ENCODE measurements at regions not wholly inside any gene's neighbourhood (a gene's known extent, or its start where the extent isn't known, plus 50 kb on each side); places are given as distances from the start of the nearest gene placed in this dataset.

DNA sequence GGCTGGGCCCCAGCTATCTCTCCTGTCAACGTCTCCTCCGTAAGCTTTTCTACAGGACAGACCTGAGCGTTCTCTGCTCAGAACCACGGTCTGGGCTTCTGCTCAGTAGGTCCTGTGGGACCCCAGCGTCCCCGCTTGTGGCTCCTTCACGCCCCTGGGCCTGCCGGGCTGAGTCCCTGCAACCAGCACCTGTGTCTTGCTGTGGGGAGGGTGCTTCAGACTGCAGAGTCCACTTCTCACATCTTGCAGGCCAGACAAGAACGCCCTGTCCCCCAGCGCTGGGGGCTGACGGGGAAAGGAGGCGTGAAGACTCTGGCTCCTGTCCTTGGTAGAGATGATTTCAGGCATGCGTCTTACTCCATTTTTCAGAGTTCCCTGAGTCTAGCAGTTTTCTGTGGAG lies 1480.8 kb downstream of the BRD1 start:
- no peak for DNase-seq (ENCODE audit: low read depth)

DNA sequence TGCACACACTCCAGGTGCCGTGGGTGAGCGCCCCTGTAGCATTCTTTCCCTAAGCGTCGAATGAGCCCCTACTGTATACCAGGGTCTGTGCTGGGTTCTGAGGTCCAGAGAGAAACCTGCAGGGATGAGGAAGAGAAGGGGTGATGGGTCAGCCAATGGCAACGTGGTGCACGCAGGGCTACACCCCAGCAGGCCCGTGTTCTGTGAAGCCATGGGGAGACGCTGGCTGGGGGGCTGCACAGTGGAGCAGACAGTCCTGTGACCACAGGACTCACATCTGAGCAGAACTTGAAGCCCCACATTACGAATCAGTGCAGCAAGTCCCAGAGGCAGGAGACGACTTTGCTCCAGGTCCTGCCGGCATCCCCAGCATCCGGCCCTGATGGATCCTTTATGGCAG lies 1481.4 kb downstream of the BRD1 start:
- no peak for DNase-seq (ENCODE audit: low read depth)

DNA sequence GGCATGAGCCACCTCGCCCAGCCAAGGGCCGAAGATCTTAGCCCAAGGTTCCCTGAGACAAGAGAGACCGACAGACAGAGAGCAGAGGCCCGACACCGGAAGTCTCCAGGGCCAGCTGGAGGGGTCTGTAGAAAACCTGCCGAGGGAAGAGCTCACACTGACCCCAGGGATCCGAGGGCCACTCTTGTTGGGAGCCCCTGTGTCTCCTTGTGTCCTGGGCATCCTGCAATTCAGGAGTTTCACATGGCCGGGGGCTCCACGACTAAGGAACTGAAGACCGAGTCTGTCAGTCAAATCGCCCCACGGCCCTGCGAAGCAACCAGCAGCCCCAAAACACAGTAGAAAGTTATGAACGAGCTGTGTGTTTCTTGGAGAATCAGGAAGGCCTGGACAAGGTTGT lies 1482.0 kb downstream of the BRD1 start:
- DNase-seq (ENCODE audit: low read depth) = no peak

DNA sequence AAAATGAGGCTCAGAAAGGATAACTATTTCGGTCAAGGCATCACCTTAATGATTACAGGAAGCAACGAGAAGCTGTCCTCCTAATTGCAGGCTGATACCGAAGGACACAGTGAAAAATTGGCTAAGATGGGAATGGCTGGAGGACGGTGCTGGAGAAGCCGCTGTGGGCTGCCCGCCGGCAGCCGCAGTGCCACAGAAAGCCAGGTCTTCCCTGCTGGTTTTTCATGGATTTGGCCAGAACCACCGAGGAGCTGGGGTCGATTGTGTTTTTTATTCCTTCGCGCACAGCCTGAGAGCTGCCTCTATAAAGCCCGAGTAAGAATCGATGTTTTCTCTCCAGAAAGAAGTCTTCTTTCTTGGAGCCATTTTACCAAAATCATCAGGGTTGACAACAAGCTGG lies 1484.2 kb downstream of the BRD1 start:
- DNase-seq (ENCODE audit: low read depth) = no peak

DNA sequence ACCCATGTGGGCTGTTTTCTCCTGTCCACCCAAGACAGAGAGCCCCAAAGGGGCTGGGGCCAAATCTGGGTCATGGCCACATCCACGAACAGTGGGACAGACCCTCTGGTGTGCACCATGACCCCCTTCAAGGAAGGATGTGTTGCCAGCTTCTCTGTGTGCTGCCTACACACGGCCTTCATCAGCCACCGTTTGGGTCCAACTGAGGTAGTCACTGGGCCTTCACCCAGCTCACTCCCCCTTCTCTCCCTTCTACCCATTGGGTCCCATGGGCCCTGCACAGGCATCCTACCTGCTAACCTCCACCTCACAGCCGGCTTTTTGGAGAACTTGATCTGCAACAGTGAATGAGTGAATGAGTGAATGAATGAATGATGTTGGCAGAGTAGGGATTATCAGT lies 1484.9 kb downstream of the BRD1 start:
- DNase-seq (ENCODE audit: low read depth) = no peak

DNA sequence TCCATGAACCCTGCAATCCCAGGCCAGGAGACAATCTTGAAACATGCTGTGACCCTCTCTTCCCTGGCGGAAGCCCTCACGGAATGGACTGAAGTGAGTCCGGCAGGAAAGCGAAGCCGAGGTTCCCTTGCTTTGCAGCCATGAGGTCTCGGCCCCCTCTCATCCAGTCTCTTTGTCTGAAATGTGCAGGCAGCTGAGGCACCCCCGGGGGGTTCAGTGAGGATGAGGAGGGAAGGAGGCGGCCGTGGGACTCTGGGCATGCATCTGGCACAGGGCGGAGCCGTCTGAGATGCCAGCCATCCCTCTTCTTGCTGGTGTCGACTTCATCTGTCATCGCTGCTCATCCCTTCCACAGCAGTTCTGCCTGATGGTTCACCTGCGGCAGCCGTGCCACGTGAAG lies 1485.7 kb downstream of the BRD1 start:
- no peak for DNase-seq (ENCODE audit: low read depth)

DNA sequence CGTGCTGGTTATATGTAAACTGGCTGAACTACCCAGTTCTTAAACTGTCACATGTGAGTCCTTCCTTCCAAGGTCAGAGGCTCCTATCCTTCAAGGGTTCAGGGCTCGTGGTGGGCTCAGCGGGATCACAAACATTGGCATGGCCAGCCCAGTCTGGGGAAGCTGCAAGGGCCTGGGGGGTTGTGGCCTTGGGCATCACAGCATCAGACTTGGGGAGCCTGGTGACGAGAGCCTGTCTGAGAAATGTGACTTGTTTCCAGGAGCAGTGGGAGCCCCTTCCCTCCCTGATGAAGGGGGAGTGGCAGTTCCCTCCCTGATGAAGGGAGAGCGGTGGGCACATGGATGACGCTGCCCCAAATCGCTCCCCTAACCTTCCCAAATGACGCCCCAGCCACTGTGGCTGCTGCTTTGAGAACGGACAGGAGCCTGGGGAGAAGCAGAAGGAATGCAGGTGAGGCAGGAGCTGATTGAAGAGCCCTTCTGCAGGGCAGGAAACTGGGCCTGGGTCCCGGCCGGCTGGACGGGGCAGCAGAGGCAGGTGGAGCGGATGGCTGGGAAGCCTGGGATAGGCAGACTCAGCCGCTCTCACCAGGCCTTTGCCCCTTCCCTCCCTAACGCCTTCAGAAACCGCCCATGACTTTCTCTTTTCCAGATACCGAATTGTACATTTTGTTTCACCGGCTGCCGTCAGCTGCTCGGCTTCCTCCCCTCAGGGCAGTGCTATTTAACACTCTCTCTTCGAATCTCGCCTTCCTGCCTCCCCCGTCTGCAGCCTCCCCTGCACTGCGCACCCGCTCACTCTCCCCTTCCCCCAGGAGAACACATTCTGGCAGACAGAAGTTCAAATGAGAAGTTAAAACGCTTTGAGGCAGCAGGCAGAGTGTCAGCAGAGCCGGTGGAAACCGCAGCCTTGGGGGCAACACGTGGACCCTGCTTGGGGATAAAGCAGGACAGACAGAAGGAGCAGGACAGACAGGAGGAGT lies 1486.7 kb downstream of the BRD1 start:
- no peak for DNase-seq (ENCODE audit: low read depth)

DNA sequence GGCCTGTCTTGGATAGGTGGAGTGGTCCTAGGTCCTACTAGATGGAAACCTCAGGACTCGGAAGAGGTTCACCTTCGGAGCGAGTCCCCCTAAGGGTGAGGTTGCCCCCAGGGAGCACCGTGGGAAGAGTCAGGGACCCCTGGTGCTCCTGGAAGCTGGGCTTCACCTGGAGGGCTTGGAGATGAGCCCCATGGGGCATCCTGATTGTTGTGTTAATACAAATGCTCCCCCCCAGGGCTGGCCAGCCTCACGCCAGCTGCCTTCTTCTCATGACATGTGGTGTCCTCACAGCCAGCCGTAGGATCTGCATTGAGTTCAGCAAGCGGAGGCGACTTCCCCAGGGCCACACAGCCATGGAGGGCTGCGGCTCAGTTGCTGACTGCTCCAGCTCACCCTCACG lies 1487.5 kb downstream of the BRD1 start:
- no peak for DNase-seq (ENCODE audit: low read depth)

DNA sequence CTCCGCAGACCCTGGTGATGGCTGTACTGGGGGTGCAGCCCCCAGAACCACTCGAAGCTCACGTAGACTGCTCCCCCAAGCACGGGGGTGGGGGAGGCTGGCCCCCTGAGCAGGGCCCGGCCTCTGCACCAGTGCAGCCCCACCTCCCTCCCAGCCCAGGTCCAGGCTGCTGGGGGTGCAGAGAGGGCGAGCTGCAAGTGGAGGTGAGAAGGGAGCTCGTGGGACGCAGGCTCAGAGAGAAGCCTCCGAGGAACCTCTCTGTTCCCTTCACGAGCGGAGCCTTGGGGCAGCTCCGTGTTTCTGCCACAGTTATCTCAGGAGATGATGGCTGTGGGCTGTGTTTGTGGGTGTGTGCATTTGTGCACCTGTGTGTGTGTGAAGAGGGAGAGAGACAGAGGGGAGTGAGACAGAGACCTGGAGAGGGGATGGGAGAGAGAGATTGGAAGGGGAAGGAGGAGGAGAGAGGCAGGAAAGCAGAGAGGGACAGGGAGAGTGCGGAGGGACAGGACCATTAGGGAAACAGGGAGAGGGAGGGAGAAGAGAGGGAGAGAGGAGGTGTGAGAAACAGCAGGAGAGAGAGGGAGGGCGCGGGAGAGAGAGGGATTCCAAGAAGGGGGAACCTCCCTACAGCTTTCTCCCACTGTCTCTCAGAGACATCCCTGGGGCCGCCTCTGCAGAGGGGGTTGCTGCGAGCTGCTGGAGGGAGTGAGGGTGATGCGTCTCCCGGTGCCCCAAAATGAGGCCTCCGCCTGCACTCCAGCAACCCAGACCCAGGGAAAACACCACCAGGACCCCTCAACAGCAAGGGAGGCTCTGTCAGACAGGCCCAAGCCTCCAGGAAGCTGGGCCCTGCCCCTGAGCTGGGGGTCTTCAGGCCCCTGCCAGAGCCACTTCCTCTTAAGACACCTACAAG lies 1488.6 kb downstream of the BRD1 start:
- DNase-seq (ENCODE audit: low read depth) = no peak

DNA sequence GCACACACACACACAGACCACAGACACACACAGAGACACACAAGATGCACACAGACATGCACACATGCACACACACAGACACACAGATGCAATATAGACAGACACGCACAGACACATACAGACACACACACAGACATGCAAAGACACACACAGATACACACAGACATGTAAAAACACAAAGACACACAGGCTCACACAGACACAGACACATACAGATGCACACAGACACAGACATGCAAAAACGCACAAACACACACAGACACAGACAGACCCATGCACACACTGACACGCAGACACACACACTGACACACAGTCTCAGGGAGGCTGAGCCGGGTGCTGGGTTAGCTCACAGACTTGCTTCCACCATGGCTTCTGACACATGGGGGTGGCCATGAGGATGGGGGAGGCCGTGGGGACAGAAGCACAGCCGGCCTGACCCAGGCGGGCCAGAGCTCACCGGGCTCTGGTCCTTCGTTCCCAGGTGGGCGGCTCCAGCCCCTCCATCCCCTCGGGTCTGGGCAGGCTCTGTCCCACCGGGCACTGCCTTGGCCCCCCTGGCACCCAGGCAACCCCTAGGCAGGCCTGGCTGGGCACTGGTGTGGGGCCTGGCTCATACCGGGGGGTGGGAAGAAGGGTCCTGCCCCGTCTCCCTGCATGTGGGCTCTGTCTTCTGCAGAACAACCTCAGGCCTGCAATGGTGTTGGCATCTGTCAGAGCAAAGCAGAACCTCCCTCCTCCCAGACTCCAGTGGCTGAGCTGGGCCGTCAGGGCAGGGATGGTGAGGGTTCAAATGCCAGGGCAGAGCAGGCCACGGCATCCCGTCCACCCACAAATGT lies 1489.5 kb downstream of the BRD1 start:
- DNase-seq (ENCODE audit: low read depth) = no peak

DNA sequence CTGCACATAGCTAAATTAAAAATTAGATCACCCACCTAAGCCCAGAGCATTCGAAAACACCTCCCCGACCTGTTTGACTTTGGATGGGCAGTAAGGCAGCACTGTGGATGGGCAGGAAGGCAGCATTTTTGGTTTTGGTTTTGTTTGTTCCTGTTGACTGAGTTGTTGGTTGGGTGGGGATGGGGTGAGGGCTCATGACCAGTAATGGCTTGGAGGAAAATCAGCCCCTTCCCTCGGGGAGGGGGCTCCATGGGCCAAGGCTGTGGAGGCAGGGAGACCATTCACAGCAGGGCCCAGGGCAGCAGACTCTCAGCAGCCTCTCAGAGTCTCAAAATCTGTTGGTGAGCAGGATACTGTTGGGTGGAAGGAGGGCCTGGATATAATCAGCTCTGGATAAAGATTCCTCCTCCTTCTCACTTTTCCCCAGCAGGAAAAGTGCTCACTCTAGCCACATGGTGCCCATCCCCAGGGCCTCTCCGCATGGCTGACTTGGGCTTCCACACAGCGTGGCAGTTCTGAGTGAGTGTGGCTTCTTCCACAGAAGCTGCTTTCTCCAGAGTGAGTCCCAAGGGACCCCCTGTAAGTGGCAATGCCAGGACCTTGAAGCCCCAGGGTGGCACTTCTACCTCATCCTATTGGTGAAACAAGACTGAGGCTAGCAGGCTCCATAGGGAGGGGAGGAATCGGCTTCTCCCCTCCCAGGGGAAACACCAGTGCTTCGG lies 1491.2 kb downstream of the BRD1 start:
- DNase-seq (ENCODE audit: low read depth) = no peak

DNA sequence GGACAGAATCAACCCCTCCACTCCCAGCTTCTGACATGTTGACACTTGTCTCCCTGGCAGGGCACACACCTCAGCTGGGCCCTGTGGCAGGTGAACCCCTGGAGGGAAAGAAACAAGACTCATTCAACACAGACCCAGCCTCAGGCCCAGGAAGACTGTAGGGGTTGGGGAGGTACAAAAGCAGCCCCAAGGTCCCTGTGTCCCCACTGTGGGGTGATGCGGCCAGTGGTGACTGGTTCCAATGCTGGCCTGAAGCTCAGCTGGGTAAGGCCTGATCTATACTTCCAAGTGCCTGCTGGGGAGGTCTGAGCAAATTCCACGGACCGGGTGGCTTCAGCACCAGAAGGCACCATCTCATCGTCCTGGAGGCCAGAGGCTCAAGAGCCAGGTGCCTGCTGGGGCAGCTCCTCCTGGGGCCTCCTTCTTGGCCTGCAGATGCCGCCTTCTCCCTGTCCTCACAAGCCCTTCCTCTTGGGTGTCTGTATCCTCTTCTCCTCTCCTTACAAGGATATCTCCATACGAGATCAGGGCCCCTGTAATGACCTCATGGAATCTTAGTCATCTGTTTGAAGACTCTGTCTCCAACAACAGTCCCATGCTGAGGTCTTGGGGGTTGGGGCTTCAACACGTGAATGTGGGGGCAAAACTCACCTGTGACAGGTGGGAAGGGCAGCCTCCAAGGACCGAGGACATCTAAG lies 1492.1 kb downstream of the BRD1 start:
- no peak for DNase-seq (ENCODE audit: low read depth)

DNA sequence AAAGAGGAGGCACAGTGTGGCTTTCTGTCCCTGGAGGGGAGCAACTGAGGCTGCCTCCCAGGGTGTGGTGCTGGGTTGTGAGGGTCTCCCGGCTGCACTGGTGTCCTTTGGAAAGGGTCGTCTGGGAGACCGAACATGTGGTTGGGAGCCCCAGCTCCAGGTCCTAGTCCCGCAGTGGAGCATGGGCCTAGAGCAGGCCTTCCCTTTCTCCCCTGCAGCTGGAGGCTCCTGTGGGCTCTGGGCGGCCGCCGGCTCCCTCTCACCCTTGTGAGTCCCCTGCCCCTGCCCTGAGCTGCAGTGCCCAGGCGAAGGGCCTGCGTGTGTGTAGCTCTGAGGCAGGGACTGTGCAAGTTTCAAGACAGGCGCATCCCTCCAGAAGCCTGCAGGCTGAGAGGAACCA lies 1492.7 kb downstream of the BRD1 start:
- DNase-seq (ENCODE audit: low read depth) = no peak

DNA sequence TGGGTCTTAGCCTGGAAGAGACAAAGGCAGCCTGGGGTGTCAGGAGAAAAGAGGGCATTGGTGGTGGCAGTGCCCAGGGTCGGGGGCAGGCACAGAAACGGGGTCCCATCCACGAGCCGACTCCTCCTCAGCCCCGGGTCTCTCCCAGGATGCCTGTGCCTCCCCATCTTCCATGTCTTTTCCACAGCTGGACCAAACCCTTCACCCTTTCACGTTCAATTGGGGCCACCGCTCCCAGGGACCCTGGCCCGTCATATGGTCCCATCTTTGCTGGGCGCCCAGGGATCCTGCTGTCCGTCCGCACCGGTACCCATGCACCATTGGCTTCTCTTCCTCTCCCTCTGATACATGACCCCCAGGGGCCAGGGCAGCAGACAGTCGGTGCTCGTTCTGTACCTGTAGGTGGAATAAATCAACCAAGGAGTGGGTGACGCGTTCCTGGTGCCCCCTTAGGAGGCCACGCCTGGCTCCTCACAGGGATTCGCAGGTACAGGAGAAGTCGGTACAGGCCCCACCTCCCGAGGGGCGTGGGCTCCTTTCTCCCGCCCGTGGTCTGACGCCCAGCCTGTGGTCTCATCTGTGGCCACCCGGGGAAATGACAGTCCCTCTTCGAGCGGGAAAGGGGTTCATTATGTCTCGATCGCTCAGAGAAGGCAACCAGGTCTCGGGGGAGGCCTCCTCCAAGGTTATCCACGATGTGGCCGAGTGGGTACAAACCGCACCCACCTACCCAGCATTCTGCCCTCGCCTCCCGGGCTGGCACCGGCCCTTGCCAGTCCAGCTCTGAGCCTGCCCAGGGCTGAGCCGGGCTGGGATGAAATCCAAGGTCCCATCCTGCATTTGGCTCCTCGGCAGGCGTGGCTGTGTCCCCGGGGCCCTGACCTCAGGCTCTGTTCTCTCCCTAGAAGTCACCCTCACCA lies 1493.6 kb downstream of the BRD1 start:
- no peak for DNase-seq (ENCODE audit: low read depth)

DNA sequence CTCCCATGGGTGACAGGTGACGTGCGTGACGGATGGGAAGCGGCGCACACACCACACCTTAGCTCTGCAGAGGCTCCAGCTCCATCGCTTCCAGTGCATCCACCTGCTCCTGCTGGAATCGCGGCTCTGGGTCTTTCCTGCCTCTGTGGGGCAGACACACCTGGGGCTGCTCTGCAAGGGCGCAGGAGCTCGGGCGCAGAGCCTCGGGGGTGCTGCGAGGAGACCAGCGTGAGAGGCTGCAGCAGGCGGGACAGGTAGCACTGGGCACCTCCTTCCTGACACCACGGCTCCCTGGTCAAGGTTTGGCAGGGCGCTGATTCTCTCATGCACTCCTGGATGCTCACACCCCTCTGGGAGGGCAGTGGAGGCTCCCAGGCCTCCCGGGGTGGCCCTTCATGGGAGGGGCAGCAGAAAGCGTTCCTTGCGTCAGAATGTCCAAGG lies 1494.3 kb downstream of the BRD1 start:
- DNase-seq (ENCODE audit: low read depth) = no peak

DNA sequence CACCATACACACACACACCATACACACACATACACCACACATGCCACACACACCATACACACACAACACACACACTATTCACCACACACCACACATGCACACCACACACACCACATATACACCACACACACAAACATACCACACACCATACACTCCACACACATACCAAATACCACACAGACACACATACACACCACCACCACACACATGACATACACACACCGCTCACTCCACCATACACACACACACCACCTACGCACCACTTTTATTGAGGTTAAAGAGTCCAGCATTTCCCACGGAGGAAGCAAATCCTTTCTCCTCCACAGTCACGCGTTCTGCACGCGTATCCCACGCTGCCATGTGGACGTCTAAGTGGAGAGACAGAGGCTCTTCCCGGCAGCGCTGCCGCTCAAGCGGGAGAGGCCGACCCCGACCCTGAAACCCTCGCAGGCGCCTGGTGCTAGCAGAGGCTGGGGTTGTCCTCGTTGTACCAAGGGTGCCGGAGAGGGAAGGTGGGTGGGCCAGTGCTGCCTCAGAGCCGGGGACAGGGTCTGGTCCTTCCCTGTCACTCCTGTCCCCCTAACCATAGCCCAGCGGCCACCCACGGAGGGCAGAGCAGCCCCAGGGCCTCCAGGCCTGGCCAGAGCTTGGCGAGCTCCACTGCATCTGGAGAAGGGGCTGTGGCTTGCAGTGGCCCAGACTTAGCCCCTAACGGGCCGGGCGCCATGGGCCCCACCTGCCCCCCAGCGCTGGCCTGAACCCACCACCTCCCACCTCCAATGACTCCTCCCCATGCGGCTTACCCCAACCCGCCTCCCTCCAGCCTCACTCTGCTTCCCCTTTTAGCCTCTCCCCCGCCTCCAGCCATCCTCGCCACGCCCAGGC lies 1495.0 kb downstream of the BRD1 start:
- DNase-seq (ENCODE audit: low read depth) = no peak

DNA sequence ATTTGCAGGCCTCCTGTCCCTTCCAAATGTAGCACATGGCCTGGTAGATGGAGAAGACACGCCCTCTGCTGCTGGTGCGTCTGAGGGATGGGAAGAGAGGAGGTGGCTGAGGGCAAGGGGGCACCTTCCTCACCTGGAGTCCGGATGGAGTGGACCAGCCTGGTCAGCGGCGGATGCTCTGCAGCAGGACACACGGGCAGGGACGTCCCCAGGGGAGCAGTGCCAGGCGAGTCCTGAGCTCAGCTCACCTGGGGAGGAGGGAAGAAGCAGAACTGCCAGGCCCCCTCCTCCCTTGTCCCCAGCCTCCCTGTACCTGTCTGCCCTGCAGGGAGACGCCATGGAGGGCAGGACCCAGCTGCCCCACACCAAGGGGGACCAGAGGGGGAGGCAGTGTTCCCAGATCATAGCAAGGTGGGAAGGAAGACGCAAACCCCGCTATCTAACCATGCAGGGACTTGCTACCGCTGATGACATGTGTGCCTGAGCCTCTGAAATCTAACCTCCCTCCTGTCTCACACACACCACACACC lies 1495.9 kb downstream of the BRD1 start:
- no peak for DNase-seq (ENCODE audit: low read depth)

DNA sequence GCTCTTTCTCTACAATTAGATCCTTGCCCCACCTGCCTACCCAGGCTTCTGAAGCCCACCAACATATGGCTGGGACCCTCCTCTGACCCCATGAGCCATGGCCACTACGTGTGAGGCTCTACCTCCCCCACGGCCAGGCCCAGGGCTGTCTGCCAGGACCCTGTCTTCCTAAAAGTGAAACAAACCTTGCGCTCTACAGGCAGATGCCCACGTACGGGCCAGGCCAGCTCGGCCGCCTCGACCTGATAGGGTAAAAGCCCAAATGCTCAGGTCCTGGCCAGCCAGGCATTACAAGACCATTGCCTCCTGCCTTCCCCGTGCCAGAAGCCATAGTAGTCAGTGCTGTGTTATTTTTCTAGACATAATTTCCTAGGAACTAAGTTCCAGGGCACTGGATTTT lies 1496.4 kb downstream of the BRD1 start:
- DNase-seq (ENCODE audit: low read depth) = no peak
